ENCODE measurements at regions not wholly inside any gene's neighbourhood (a gene's known extent, or its start where the extent isn't known, plus 50 kb on each side); places are given as distances from the start of the nearest gene placed in this dataset.

DNA sequence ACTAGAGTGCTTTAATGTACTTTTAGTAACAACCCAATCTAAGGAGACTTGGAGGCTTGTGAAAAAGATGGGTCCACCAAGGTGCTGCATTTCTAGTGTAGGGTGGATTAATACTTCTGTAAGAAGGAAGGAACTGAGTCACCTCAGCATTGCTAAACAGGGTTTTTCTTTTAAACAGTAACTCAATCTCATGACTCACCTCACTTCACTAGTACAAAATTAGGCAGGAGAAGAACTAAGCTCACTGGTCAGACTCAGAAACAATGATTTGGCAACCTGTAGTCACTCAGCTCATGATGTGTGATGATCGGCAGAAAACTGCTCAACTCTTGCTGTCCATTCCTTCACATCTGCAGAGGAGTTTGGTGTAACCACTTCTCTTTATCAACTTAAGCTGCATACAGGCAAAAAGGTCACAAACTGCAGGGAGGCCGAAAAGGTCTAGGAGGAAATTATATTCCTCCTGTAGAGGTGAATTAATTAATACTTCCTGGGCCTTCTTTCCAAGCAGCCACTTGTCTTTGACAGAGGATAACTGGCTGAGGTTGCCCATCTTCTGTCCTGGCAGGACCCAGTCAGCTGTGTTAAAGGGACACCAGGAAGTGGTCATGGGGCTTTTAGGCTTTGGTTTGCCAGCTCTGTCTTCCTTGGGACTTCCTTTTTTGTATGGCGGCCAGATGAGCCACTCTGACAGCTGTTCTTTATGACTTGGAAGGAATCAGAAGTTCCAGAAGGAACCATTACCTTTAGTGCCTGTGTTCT lies 466.9 kb downstream of the FUT8 start:
- no peak for TF ChIP-seq EZH2 (IDR thresholded peaks at IDR 0.05; ENCODE audit: borderline replicate concordance, low read depth, low read length, poor library complexity, severe bottlenecking)
- TF ChIP-seq, protein P1, sequence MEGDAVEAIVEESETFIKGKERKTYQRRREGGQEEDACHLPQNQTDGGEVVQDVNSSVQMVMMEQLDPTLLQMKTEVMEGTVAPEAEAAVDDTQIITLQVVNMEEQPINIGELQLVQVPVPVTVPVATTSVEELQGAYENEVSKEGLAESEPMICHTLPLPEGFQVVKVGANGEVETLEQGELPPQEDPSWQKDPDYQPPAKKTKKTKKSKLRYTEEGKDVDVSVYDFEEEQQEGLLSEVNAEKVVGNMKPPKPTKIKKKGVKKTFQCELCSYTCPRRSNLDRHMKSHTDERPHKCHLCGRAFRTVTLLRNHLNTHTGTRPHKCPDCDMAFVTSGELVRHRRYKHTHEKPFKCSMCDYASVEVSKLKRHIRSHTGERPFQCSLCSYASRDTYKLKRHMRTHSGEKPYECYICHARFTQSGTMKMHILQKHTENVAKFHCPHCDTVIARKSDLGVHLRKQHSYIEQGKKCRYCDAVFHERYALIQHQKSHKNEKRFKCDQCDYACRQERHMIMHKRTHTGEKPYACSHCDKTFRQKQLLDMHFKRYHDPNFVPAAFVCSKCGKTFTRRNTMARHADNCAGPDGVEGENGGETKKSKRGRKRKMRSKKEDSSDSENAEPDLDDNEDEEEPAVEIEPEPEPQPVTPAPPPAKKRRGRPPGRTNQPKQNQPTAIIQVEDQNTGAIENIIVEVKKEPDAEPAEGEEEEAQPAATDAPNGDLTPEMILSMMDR (conservative IDR thresholded peaks at IDR 0.05; ENCODE audit: low read depth, low read length), result no peak
